ENCODE measurements at regions not wholly inside any gene's neighbourhood (a gene's known extent, or its start where the extent isn't known, plus 50 kb on each side); places are given as distances from the start of the nearest gene placed in this dataset.

- no peak for TF ChIP-seq POLR2AphosphoS5 (IDR thresholded peaks at IDR 0.05; ENCODE audit: low read depth, low read length)
- TF ChIP-seq, protein P1, sequence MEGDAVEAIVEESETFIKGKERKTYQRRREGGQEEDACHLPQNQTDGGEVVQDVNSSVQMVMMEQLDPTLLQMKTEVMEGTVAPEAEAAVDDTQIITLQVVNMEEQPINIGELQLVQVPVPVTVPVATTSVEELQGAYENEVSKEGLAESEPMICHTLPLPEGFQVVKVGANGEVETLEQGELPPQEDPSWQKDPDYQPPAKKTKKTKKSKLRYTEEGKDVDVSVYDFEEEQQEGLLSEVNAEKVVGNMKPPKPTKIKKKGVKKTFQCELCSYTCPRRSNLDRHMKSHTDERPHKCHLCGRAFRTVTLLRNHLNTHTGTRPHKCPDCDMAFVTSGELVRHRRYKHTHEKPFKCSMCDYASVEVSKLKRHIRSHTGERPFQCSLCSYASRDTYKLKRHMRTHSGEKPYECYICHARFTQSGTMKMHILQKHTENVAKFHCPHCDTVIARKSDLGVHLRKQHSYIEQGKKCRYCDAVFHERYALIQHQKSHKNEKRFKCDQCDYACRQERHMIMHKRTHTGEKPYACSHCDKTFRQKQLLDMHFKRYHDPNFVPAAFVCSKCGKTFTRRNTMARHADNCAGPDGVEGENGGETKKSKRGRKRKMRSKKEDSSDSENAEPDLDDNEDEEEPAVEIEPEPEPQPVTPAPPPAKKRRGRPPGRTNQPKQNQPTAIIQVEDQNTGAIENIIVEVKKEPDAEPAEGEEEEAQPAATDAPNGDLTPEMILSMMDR (IDR thresholded peaks at IDR 0.05 in 2 of 3, conservative IDR thresholded peaks at IDR 0.05 in 1 of 3; ENCODE audit: borderline replicate concordance in 1 of 3, insufficient read depth in 1 of 3, low read depth in 2 of 3, low read length in 2 of 3), result no peak
- no peak for TF ChIP-seq JUND (IDR thresholded peaks at IDR 0.05)
- TF ChIP-seq TCF7L2 (IDR thresholded peaks at IDR 0.05; ENCODE audit: borderline replicate concordance, extremely low read depth, insufficient read depth, insufficient read length), result no peak
- TF ChIP-seq, protein P2, sequence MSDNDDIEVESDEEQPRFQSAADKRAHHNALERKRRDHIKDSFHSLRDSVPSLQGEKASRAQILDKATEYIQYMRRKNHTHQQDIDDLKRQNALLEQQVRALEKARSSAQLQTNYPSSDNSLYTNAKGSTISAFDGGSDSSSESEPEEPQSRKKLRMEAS (IDR thresholded peaks at IDR 0.05), result no peak
- TF ChIP-seq REST (IDR thresholded peaks at IDR 0.05; ENCODE audit: low read depth), result no peak
Measured at GRCh38 chr11:87934182-87934581, 241.1 kb downstream of the RAB38 start.

All from HCT116 (cell line).